ENCODE measurements at regions not wholly inside any gene's neighbourhood (a gene's known extent, or its start where the extent isn't known, plus 50 kb on each side); places are given as distances from the start of the nearest gene placed in this dataset.

DNA sequence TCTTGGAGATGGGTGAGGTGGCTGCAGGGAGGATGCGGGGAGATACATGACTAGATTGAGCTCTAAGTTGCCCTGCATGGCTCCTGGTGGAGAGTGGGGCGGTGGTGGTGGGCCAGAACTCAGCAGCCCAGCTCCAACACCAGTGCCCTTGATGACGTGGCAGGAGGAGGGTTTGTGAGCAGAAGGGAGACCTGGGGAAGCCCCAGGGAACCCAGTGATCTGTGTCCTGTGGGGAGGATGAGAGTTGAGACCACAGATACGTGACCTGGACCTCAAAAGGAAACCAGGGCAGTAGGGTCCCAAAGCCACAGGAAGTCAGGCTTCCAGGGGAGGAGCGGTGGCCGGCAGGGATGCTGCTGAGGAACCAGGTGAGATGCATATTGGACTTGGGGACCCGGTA lies 989.1 kb upstream of the TMEM132C start:
- no peaks in the 10 kb centered on the region for H3K9me2 ChIP-seq (ENCODE audit: low read depth, low read length)
- H3K79me2 ChIP-seq (ENCODE audit: insufficient read depth, low read length) = no peaks in the 10 kb centered on the region
- H3F3A ChIP-seq (ENCODE audit: insufficient read depth, low read length) = no peaks in the 10 kb centered on the region
- no peak overlapping the region for H3K4me2 ChIP-seq (ENCODE audit: low read length)
- no peaks in the 10 kb centered on the region for H3K4me1 ChIP-seq (ENCODE audit: insufficient read depth, low read length, severe bottlenecking)
- no peak overlapping the region for H3K27ac ChIP-seq (ENCODE audit: low read depth, low read length, poor library complexity, severe bottlenecking)
- no peak for TF ChIP-seq EZH2 (IDR thresholded peaks at IDR 0.05; ENCODE audit: borderline replicate concordance, low read length)
- TF ChIP-seq, protein P1, sequence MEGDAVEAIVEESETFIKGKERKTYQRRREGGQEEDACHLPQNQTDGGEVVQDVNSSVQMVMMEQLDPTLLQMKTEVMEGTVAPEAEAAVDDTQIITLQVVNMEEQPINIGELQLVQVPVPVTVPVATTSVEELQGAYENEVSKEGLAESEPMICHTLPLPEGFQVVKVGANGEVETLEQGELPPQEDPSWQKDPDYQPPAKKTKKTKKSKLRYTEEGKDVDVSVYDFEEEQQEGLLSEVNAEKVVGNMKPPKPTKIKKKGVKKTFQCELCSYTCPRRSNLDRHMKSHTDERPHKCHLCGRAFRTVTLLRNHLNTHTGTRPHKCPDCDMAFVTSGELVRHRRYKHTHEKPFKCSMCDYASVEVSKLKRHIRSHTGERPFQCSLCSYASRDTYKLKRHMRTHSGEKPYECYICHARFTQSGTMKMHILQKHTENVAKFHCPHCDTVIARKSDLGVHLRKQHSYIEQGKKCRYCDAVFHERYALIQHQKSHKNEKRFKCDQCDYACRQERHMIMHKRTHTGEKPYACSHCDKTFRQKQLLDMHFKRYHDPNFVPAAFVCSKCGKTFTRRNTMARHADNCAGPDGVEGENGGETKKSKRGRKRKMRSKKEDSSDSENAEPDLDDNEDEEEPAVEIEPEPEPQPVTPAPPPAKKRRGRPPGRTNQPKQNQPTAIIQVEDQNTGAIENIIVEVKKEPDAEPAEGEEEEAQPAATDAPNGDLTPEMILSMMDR (IDR thresholded peaks at IDR 0.05; ENCODE audit: low read length) = no peak
- no peak overlapping the region for H3K9ac ChIP-seq (ENCODE audit: low read length)
- no peaks in the 10 kb centered on the region for H3K36me3 ChIP-seq (ENCODE audit: insufficient read depth, low read length)
- H2AFZ ChIP-seq (ENCODE audit: low read length) = no peak overlapping the region
- no peaks in the 10 kb centered on the region for H3K9me3 ChIP-seq (ENCODE audit: low read length)
- H3K4me3 ChIP-seq (ENCODE audit: low read depth, low read length, poor library complexity, severe bottlenecking) = no peak overlapping the region
- no peaks in the 10 kb centered on the region for H3K27me3 ChIP-seq (ENCODE audit: insufficient read depth, low read length)
- no peaks in the 10 kb centered on the region for H4K20me1 ChIP-seq (ENCODE audit: insufficient read depth, low read length)

DNA sequence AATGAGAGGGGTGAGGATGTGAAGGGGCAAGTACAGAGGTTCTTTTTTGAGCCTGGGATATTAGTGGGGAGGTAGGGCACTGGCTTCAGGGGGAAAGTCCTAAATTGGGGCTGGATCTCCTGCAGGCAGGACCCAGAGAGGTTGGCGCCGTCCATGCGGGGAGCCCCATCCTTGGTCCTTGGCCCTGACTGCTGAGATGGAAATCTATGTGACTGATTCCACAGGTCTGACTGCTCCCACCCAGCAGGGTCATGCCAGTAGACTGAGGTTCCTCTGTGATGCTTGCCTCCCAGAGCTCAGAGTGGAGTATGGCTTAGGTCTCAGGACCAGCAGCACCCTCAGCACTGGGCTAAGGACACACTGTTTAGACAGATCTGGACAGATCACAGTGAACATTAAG lies 988.6 kb upstream of the TMEM132C start:
- no peaks in the 10 kb centered on the region for H3K4me1 ChIP-seq (ENCODE audit: insufficient read depth, low read length, severe bottlenecking)
- no peaks in the 10 kb centered on the region for H3K36me3 ChIP-seq (ENCODE audit: insufficient read depth, low read length)
- H3K4me3 ChIP-seq (ENCODE audit: low read depth, low read length, poor library complexity, severe bottlenecking) = no peak overlapping the region
- no peak overlapping the region for H2AFZ ChIP-seq (ENCODE audit: low read length)
- no peaks in the 10 kb centered on the region for H3F3A ChIP-seq (ENCODE audit: insufficient read depth, low read length)
- no peaks in the 10 kb centered on the region for H4K20me1 ChIP-seq (ENCODE audit: insufficient read depth, low read length)
- H3K9me3 ChIP-seq (ENCODE audit: low read length) = no peaks in the 10 kb centered on the region
- no peak overlapping the region for H3K9ac ChIP-seq (ENCODE audit: low read length)
- H3K27ac ChIP-seq (ENCODE audit: low read depth, low read length, poor library complexity, severe bottlenecking) = no peak overlapping the region
- TF ChIP-seq, protein P1 (IDR thresholded peaks at IDR 0.05; ENCODE audit: low read length) = no peak
- no peak for TF ChIP-seq EZH2 (IDR thresholded peaks at IDR 0.05; ENCODE audit: borderline replicate concordance, low read length)
- H3K9me2 ChIP-seq (ENCODE audit: low read depth, low read length) = no peaks in the 10 kb centered on the region
- no peaks in the 10 kb centered on the region for H3K79me2 ChIP-seq (ENCODE audit: insufficient read depth, low read length)
- H3K27me3 ChIP-seq (ENCODE audit: insufficient read depth, low read length) = no peaks in the 10 kb centered on the region
- H3K4me2 ChIP-seq (ENCODE audit: low read length) = no peak overlapping the region

DNA sequence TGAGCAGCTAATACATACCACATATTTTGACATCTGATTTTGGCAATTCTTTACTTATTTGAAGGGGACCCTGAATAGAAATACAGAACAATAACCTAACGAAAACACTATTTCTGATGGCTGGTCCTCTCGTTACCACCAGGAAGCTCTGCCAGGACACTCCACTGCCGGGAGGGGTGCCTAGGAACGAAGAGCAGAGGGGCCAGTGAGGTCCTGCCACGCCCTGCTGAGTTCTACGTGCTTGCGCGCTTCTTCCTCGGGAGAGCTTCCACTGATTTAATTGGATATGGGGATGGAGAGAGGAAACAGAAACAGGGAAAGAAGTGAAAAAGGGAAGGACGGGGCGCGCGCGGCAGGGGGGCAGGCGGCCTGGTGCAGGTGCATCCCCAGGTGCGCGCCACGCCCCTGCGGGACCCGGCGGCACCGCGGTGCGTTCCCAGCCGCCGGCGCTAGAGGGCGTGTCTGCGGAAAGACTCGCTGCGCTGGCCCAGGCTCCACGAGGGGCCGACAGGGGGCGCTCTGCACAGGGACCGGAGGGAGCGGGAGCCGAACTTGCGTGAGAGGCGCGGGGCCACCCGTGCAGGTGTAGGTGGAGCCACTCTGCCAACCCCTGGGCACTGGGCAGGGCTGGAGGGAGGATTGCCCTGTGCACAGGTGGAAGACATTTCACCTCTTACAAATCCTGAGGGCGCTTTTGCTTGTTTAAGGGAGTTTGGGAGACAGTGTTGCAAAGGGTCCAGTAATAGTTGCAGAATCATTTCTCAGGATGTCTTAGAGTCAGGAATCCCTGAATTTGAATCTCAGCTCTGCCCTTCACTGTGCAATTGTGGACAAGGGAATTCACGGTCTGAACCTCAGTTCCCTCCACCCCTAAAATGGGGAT lies 986.3 kb upstream of the TMEM132C start:
- Histone ChIP-seq H3K4me2 (ENCODE audit: low read length) (no peak overlapping the region), H3K27me3 (ENCODE audit: insufficient read depth, low read length) (no peaks in the 10 kb centered on the region), H3K4me3 (ENCODE audit: low read depth, low read length, poor library complexity, severe bottlenecking) (no peak overlapping the region), H3K9ac (ENCODE audit: low read length) (no peak overlapping the region), H3K9me2 (ENCODE audit: low read depth, low read length) (no peaks in the 10 kb centered on the region), H4K20me1 (ENCODE audit: insufficient read depth, low read length) (no peaks in the 10 kb centered on the region), H3F3A (ENCODE audit: insufficient read depth, low read length) (no peaks in the 10 kb centered on the region), H3K36me3 (ENCODE audit: insufficient read depth, low read length) (no peaks in the 10 kb centered on the region), H3K4me1 (ENCODE audit: insufficient read depth, low read length, severe bottlenecking) (no peaks in the 10 kb centered on the region), H2AFZ (ENCODE audit: low read length) (no peak overlapping the region), H3K27ac (ENCODE audit: low read depth, low read length, poor library complexity, severe bottlenecking) (no peak overlapping the region), H3K9me3 (ENCODE audit: low read length) (no peaks in the 10 kb centered on the region), H3K79me2 (ENCODE audit: insufficient read depth, low read length) (no peaks in the 10 kb centered on the region)
- TF ChIP-seq, protein P1 (IDR thresholded peaks at IDR 0.05; ENCODE audit: low read length) = peak; percentile 99
- no peak for TF ChIP-seq EZH2 (IDR thresholded peaks at IDR 0.05; ENCODE audit: borderline replicate concordance, low read length)
